LNCAP (cell line): ENCODE measurements at regions not wholly inside any gene's neighbourhood (a gene's known extent, or its start where the extent isn't known, plus 50 kb on each side); places are given as distances from the start of the nearest gene placed in this dataset.

ENCODE experiments used
- CTCF ChIP-seq: fragments of 450-650 bp; IDR thresholded peaks from 2 replicates; pipeline ENCODE4 v1.5.1; 2017; ENCODE audit warnings: mild to moderate bottlenecking

- TF ChIP-seq CTCF, result no peak
Observed at GRCh38 chr17:13405080-13405479, 196.6 kb downstream of the HS3ST3A1 start.

GRCh38 chr17:13403982-13404946 is 197.5 kb downstream of the HS3ST3A1 start:
- TF ChIP-seq CTCF, result no peak

GRCh38 chr17:13400491-13400890 is 201.2 kb downstream of the HS3ST3A1 start:
- TF ChIP-seq CTCF, result no peak

GRCh38 chr17:13398853-13399252 is 202.9 kb downstream of the HS3ST3A1 start:
- TF ChIP-seq CTCF, result no peak

- no peak for TF ChIP-seq CTCF
Observed at GRCh38 chr17:13398091-13398490, 203.6 kb downstream of the HS3ST3A1 start.

GRCh38 chr17:13395862-13396261 is 205.9 kb downstream of the HS3ST3A1 start:
- no peak for TF ChIP-seq CTCF

GRCh38 chr17:13395346-13395745 is 206.4 kb downstream of the HS3ST3A1 start:
- TF ChIP-seq CTCF, result no peak
